NCI-H774 (cell line): ENCODE measurements at regions not wholly inside any gene's neighbourhood (a gene's known extent, or its start where the extent isn't known, plus 50 kb on each side); places are given as distances from the start of the nearest gene placed in this dataset.
"Not testable (repeated sequence)": the region's sequence is repeated elsewhere in the genome, so short reads cannot be mapped to it uniquely, and the experiment has no call there.

Experiments
- DNase-seq: peaks from one replicate; lab custom pipeline; 2025; lab: John Stamatoyannopoulos, UW

DNA sequence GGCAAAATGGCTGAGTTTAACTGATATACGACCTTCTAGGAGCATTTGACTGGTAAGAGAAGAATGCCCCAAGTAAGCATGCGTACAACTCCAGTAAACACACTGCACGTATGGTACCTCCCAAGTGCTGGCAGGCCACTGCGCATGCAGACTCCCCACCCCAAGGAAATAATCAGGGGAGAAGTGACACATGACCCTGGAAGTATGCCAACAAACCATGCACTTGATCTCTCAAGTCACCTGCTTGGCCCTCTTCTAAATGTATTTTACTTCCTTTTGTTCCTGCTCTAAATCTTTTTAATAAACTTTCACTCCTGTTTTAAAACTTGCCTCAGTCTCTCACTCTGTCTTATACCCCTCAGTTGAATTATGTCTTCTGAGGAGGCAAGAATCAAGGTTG lies 129.8 kb upstream of the COL5A2 start:
- DNase-seq: no peak

DNA sequence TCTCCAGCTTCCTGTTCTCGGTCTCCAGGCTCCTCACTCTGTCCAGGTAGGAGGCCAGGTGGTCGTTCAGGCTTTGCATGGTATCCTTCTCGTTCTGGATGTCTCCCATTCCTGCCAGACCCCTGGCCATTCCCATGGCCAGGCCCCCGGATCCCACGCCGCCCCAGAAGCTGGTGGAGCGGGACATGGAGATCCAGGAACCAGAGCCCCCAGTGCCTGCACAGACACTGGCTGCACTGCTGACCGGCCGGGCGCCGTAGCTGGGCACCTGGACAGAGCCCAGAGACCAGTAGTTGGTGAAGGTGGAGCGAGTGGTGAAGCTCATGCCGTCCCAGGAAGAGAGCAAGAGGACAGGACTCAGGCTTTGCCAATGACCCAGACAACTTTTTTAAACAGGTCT lies 129.1 kb upstream of the WDR75 start:
- no peak for DNase-seq

- no peak for DNase-seq
These were observed 128.6 kb upstream of the WDR75 start for GRCh38 chr2:189312643-189313042.

DNA sequence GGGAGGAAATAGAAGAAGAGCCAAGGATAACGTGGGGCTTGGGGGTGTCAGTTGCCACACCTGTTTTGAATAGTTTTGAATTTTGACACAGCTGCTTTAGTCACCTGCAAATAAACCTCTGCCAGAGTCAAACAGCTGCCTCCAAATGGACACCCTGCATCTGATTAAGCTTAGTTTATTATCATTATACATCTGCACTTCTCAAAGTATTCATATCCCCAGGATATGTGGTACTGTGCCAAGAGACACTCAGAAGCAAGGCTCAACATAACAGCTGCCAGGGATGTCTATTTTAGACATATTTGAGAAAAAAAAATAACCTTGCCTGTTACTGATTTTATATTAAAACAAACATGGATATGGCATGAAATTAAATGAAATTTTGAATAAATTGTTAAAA lies 122.5 kb upstream of the WDR75 start:
- DNase-seq: no peak

GRCh38 chr2:189319424-189319823 lies 121.8 kb upstream of the WDR75 start:
- not testable (repeated sequence) for DNase-seq

- no peak for DNase-seq
These were observed 113.1 kb upstream of the WDR75 start for GRCh38 chr2:189327879-189328847.

DNA sequence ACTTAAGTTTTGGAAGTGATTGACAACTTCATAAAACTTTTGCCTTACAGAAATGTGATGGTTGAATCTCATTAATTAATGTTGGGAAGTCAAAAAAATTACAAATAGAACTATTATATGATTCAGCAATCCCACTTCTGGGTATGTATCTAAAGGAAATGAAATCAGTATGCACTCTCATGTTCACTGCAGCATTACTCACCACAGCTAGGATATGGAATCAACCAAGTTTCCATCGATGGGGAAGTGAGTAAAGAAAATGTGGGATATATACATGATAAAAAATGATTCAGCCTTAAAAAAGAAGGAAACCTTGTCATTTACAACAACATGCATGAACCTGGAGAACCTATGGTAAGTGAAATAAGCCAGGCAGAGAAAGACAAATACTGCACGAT lies 112.4 kb upstream of the WDR75 start:
- no peak for DNase-seq

DNA sequence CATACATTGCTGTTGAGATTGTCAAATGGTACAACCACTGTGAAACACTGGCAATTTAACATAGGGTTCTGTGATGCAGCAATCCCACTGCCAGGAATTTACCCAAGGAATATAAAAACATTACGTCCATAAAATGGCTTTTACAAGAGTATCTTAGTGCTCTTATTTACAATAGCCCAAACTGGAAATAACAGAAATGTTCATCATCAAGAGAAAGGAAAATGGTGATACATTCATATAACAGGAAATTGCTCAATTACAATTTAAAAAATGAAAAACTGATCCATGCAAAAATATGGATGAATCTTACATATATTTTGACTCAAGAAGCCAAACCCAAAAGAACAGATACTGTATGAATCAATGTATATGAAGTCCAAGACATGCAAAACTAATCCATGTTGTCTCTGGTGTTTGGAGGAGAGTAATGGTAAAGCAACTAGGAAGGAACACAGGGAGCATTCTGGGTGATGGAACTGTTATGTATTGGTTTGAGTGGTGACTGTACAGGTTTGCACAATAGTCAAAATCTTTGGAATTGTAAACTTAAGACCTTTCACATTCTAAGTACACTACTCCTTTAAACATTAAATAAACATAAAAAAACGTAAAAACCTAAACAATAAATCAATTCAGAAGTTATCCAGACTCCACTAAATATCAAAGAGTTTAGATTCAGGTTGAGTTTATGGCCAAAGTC lies 104.8 kb upstream of the WDR75 start:
- no peak for DNase-seq

- DNase-seq: no peak
These were observed 103.6 kb upstream of the WDR75 start for GRCh38 chr2:189337656-189338055.

DNA sequence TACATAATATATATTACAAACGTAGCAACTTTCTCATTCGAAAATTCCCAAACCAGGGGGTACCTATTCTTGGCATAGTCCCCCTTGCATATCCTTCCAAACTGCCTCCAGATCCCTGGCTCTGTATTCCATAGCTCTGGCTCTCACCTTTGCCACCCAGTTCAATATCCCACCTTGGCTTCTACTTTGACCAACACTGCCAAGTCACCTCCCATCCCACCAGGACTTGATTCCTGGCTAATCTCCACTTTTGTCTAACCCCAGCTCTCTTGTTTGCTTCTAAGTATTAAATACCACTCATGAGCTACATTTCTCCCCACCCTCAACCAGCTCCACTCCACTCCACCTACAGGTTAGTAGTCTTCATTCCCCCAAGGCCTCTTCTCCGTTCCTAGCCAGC lies 103.2 kb upstream of the WDR75 start:
- DNase-seq: no peak

DNA sequence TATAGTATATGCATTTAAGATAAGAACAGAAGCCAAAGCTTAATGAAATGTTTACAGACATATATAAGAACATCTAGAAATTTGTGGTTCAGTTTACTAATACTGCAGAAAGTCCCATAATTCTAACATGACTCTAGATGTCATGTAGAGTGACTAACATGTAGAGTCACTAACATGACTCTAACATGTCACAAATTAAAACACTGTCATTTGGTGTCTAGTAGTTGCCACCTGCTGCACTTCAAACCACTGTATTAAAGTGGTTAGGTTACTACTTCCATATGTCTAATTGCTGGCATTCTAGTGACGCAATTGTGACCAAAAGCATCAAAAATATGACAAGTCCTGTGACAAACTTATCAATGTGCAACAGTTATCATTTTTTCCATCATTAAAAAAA lies 100.2 kb upstream of the WDR75 start:
- no peak for DNase-seq

- no peak for DNase-seq
These were observed 97.2 kb upstream of the WDR75 start for GRCh38 chr2:189344043-189344442.

DNA sequence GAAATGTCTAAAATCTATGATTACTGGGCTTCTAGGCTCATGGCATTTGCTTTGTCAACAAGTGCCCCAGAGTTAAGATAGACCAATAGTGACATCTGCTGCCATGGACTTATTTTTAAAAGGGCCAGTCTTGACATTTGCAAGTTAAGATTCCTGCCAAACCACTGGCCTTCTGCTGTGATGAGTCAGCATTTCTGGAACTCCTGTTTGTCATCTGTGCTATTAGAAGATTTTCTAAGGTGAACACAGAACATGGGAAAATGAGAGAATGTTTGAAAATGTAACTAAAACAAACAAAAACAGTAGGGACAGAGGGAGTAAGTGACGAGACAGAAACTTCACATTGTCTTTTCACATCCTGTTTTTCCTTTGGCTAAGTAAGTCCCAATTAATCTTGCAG lies 93.7 kb upstream of the WDR75 start:
- DNase-seq: no peak

- no peak for DNase-seq
These were observed 92.9 kb upstream of the WDR75 start for GRCh38 chr2:189348369-189348768.

DNA sequence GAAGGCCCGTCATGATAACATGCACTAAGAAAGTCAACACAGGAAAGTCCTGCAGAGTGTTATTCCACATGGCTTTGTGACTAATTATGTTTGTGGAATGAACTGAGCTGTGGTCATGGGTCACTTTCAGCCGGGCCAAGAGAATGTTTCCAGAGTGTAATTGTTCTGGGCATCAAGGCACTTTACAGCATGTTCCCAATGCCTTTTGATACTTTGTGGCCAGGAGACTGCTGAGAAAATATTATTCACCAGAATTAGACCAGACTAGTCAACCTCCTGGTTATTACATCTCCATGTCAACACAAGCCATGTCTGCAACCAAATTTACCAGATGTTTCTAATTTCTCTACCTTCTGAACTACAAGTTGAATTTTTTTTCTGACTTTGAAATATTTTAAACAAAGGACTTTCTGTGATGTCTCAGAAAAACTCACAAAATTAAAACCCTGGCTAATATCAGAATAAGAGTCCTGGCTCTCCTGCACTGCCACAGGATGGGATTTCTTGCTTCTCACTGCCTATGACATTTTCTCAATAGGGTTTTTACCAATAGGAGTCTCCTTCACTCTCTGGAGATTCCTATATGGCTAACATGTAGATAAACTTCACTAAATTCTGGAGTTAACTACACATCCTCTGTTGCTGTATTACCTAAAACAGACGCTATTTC lies 90.6 kb upstream of the WDR75 start:
- DNase-seq: no peak

DNA sequence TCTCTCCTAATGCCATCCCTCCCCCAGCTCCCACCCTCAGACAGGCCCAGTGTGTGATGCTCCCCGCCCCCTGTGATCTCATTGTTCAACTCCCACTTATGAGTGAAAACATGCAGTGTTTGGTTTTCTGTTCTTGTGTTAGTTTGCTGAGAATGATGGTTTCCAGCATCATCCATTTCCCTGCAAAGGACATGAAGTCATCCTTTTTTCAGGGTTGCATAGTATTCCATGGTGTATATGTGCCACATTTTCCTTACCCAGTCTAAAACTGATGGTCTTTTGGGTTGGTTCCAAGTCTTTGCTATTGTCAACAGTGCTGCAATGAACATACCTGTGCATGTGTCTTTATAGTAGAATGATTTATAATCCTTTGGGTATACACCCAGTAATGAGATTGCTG lies 89.3 kb upstream of the WDR75 start:
- DNase-seq: not testable (repeated sequence)

DNA sequence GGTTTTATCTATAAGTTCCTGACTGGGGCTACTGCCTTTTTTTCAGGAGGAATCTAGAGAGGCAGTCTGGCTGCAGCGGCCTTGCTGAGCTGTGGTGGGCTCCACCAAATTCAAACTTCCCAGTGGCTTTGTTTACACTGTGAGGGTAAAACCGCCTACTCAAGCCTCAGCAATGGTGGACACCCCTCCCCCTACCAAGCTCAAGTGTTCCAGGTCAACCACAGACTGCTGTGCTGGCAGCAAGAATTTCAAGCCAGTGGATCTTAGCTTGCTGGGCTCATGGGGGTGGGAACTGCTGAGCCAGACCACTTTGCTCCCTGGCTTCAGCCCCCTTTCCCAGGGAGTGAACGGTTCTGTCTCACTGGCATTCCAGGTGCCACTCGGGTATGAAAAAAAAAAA lies 83.9 kb upstream of the WDR75 start:
- DNase-seq: not testable (repeated sequence)

- DNase-seq: no peak
These were observed 80.4 kb upstream of the WDR75 start for GRCh38 chr2:189360861-189361260.

- DNase-seq: no peak
These were observed 79.0 kb upstream of the WDR75 start for GRCh38 chr2:189362283-189362682.

- DNase-seq: no peak
These were observed 77.7 kb upstream of the WDR75 start for GRCh38 chr2:189363559-189363958.

DNA sequence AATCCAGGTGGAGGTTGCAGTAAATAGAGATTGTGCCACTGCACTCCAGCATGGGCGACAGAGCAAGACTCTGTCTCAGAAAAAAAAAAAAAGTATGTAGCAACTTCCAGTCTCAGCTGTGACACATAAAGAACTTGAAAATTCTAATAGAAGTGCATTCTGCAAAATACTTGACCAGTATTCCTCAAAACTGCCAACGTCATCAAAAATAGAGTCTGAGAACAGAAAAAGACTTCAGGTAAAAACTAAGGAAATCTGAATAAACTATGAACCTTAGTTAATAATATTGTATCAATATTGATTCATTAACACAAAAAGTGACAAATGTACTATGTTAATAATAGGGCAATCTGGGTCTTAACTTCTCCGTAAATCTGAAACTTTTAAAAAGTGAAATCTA lies 76.7 kb upstream of the WDR75 start:
- no peak for DNase-seq

DNA sequence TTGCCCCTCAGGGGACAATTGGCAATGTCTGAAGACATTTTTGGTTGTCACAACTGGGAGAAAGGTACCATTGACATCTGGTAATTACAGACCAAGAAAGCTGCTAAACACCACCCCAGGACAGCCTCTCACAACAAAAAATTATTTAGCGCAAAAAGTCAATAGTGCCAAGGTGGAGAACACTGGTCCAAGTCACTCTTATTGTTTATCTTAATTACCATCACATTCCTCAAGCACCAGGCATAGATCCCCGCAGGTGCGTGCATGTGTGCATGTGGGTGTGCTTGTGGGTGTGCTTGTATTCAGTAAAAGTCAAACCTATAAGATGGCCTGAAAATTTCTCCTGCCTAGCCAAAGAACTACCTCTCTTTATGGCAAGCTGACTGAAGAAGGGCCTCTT lies 74.9 kb upstream of the WDR75 start:
- no peak for DNase-seq

GRCh38 chr2:189367343-189367742 lies 73.9 kb upstream of the WDR75 start:
- DNase-seq: no peak
